GM19023 (cell line): ENCODE measurements at regions not wholly inside any gene's neighbourhood (a gene's known extent, or its start where the extent isn't known, plus 50 kb on each side); places are given as distances from the start of the nearest gene placed in this dataset.
"Not testable (repeated sequence)": the region's sequence is repeated elsewhere in the genome, so short reads cannot be mapped to it uniquely, and the experiment has no call there.

ENCODE experiments used
- ATAC-seq: cut with Tn5 transposase; IDR thresholded peaks from one replicate; pipeline ENCODE4 v1.9.1; 2021; ENCODE audit warnings: mild to moderate bottlenecking, moderate library complexity; ENCODE audit not compliant: unreplicated experiment

DNA sequence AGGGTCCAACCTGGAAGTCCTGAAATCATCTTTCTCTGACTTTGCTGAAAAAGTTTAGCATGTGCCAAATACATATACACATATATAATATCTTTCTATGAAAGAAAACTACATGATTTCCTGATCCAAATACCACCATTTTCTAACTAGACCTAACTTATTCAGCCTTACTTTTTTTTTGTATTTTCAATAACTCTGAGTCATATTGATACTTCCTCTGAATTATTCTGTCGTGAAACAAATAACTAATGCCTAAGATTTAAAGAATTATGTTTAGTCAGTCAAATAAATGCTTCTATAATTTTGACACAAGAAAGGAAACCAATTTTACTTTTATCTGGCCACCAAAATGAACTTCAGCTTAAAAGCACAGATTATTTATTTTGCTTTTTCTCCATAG is 760.2 kb upstream of the GBE1 start:
- no peak for ATAC-seq

DNA sequence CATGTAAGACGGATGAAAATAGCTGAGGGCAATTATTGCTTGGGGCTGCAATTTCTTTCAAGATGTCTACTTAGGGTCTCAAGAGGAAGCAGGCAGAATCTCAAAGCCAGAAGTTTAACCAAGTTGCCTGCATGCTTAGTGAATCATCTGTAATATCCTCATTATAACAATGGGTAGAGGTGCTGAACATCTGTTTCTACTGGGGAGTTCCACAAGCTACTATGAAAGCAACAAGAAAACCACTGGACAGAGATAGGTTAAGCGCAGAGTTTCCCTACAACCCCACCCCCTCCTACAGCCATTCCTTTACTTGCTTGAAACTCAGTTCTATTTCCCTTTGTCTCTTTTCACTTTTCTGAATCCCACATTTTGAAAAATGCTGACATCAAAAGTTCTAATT is 759.4 kb upstream of the GBE1 start:
- no peak for ATAC-seq

DNA sequence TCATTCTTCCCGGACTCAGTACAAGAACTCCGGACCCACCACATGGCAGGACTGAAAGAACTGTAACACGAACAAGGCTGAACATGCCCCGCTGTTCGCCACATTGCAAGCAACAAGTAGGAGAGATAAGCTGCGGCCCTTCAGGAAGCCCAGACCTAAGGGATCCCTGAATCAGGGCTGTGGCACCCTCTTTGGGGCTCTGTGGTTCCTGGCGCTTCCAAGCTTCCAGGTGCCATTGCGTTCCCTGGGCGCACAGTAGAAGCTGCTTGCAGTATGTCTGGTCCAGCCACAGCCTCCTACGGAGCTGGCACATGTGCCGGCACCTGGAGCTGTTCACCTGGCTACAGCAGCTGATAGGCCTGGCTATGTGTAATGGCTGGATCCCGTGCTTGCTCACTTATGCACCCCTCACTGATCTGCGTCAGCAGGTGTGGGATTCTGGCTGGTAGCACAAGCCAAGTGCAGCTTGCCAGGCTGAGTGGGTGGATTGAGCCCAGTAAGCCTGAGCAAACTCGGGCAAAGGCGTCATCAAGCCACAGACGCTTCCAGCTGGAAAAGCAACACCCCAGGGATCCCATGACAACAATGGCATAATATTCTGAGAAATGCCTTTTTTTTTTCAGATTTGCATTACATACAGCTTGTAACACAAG is 748.6 kb upstream of the GBE1 start:
- no peak for ATAC-seq

DNA sequence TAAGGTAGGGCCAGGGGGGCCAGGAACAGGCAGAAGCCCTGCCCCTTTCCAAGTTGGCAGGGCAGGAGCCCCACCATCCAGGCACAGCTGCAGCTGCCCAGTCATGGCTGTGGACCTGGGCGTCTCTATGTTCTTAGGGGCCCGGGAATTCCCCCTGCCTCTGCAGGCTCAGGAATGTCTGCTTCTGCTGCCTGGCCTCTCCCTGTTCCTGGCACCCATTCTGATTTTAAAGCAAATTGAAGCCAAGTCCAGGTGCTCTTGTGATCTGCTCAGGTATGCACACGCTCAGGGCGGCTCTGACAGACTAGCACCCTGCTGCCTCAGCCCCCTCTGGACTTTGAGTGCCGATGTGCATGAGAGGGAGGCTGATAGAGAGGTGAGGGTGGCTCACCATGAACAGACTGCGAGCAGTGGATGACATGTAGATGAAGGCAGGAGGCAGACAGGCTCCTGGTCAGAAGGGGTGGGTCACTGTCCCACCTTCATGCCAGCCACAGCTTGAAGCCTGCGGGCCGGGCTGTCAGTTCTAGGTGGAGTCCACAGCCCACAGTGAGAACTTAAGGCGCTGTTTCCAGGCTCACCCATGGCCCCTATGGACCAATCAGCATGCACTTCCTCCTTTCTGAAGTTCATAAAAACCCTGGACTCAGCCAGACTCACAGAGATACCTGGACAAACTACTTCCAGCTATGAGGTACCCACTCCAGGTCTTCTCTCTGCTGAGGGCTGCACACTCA is 747.8 kb upstream of the GBE1 start:
- ATAC-seq, result no peak

DNA sequence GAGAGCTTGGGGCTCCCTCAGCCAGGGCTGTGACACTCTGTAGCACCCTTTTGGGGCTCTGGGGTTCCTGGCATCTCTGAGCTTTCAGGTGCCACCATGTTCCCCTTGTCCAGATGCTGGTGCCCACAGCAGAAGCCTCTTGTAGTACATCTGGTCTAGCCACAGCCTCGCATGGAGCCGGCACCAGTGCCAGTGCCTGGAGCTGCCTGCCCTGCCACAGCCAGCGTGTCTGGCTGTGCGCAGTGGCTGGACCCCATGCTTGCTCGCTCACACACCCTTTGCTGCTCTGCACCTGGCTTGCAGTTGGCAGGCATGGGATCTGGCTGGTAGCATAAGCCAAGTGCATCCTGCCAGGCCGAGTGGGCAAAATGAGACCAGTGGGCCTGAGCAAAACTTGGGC is 744.8 kb upstream of the GBE1 start:
- ATAC-seq, result no peak

DNA sequence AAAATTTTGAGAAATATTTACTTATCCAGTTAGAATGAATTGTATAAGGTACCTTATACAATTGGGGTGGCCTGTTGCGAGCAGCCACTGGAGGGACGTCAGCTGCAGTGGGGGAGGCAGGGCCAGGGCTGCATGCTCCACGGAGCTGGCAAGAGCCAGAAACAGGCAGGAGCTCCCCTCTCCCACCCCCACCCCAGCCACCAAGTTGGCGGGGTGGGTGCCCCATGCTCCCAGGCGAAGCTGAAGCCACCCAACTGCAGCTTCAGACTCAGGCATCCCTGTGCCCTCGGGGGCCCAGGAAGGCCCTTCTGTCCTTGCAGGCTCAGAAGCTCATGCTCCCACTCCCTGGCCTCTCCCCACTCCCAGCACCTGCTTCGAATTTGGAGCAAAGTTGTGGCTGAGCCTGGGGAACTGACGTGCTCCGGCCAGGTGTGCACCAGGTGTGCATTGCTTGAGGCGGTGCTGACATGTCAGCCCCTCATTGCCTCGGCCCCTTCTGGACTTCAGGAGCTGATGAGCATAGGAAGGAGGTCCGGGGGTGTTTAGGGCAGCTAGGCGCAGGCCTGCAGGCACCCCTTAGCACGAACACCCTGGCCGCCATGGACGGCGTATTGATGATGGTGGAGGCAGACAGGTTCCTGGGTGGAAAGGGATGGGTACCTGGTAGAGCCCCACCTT is 743.8 kb upstream of the GBE1 start:
- ATAC-seq, result no peak

DNA sequence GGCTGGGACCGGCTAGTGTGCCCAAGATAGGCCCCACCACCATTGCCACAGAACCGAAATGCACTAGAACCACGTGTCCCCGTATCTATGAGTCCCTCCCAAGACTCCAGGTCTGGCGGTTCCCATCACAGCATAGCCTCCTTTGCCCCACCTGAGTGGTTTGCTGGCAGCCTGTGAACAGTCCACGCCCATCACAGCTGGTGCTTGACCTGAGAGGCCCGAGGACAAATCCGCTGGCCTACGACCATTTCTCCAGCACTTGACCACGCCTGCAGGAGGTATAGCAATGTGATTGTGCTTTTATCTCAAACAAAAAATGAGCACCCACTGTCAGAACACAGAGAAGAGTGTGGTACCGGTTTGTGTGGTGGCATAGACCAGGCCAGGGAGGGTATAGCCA is 736.7 kb upstream of the GBE1 start:
- no peak for ATAC-seq

DNA sequence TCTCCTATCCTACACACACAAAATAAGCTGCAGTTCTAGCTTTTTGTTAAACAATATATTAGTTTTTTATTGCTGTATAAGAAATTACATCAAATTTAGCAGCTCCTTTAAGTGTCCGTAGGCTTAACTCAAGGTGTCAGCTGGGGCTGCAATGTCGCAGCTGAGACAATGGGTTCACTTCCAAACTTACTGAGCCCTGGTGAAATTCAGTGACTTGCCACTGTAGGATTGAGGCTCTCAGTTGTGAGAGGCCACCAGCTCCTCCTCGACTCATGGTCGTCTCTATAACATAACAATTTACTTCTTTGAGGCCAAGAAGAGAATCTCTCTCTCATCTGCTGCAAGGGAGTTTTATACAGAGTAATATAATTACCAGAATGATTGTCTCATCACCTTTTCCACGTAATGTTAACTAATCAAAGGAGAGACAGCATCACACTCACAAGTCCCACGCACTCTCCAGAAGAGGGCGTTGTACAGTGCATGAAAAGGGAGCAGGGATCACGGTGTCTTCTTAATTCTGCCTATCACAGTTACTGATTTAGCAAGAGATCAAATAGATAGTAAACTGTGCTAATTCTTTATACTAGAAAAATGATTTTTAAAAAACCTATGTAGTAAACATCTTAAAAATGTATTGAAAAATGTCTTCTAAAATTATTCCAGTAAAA is 735.6 kb upstream of the GBE1 start:
- ATAC-seq, result no peak

DNA sequence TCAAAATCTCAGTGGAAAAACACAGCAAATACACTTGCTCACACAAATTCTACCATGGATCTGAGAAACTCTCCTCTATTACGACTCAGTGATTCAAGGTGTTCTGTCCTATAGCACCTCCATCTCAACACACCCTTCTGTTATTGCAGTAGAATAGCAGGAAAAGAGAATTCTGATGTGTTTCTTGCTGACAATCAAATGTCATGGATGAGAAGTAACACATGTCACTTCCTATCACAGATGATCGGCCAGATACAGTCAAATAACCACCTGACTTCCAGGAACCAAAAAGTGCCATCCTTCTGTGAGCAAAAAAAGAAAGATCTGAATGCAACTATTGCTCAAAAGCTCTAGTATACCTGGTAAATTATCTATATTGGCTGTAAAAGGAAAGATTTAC is 734.2 kb upstream of the GBE1 start:
- ATAC-seq, result no peak

DNA sequence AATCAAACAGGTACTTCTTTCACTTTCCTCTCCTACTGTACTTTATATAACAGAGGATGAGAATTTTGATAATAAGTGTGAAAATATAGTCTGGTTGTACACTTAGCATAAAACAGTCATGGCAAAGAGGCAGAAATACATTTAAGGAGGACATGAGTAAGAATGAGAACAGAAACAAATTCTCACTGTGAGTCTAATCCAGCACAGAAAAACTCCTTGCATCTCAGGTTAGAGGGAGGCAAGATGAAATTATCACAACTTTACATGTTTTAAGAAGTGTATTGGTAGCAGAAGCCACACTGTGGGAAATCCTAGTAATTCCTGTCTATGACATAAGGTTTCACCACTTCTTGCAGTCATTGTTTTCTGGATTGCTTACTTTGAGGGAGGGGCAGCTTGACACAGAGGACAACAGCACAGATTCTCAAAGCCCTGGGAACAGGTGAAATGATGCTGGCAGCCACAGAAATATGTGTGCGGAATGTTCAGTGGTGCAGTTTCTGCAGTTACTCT is 733.6 kb upstream of the GBE1 start:
- no peak for ATAC-seq

DNA sequence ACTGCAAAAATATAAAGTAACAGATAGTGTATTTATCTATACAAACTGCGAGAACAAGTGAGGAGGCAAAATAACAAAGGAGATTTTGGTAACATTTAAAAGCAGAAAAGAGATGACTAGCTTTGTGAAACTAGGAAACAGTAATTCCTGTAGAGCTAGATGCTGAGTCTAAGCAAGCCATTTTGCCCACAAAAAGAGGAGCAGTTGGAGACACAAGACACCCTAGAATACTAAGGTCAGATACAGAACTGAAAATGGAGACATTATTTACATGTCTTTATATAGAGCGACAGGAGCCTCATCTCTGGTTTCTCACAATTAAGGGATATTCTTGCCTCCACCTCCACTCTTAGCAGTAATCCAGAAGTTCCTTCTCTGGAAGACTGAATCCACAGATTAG is 732.4 kb upstream of the GBE1 start:
- no peak for ATAC-seq

DNA sequence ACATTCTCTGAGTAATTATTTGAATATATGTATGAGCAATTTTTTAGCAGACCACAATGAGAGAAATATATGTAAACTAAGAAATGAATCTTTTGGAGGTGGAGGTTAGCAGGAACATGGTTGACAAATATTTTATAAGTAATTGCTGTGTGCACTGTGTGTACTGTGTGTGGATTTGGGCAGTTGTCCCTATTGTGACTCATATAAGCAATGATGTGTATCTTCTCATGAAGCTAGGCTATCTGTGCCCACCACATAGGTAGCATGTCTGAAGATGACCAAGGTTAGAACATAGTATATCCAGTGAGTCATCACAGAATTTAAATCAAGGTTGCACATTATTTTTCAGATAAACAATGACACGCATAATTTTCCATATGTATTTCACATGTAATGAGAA is 713.9 kb upstream of the GBE1 start:
- ATAC-seq, result no peak

DNA sequence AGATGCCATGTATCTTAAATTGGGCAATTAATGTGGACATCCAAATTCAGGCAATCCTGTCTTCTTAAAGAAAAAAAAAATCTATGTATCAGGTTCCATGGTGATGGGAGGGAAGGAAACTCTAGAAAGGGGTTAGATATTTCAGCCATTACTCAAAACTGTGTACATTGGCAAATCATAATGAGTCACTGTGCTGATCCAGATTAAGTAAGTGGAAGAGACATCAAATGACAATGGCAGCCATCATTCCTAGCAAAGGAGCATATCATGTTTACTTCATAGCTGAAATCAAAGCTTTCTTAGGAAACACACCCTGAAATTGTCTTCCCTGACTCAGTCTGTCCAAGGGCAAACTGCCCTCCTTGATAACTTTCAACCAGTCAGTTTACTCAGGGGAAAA is 713.3 kb upstream of the GBE1 start:
- ATAC-seq, result no peak

DNA sequence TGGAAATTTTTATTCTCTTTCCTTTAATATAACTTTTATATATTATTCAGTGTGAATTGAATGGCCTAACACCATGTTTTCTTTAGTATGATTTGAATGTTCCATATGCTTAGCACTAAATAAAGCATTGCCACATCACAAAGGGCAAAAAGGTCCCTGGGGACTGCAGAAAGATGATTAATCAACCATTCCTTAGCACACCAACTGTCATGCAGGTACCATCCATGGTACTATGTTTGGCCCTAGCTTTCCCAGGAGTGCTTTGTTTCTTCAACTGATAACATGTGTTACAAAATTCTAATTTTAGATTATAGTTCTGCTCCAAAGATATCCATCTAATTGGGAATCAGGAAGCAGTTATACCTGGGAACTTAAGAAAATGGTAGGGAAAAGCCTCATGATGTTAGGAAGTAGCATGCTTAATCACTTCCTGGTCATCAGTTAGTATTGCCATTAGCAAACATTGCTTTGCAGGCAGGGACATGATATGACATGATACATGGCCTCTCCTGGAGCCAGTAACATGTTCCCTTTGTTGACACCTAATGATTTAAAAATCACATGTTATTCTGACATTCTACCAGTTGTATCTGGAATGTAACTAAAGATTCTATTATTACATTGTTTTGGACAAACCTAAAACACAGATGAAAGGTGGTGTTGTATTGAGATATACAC is 712.6 kb upstream of the GBE1 start:
- no peak for ATAC-seq

DNA sequence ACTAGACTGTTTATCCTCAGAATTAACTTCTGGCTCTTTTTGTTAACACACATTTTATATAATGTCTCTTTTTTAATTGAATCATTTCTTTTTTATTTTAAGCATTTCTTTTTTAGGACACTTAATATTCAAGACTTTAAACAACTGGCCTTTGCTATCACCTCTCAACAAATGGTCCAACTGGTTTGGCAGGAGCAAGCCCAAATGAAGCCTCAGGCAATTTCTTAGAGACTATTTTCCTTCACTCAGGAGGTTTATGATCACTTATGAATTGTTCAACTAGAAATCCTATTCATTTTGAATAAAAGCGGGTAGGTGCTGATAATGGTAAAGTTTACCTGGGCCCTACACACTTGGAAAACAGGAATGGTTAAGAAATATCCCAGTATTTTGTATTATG is 705.6 kb upstream of the GBE1 start:
- ATAC-seq, result no peak

DNA sequence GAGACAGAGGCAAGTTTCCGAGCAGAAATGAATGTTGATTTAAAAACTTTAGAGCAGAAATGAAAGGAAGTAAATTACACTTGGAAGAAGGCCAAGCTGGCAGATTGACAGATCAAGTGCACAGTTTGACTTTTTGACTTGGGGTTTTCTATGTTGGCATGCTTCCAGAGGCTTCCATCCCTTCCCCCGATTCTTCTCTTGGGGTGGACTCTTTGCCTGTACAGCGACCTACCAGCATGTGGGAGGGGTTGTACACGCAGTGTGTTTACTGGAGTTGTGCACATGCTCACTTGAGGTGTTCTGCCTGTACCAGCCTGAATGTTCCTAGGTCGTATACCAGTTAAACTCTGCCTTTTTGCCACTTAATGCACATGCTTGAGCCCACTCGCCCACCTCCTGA is 701.5 kb upstream of the GBE1 start:
- ATAC-seq, result no peak

DNA sequence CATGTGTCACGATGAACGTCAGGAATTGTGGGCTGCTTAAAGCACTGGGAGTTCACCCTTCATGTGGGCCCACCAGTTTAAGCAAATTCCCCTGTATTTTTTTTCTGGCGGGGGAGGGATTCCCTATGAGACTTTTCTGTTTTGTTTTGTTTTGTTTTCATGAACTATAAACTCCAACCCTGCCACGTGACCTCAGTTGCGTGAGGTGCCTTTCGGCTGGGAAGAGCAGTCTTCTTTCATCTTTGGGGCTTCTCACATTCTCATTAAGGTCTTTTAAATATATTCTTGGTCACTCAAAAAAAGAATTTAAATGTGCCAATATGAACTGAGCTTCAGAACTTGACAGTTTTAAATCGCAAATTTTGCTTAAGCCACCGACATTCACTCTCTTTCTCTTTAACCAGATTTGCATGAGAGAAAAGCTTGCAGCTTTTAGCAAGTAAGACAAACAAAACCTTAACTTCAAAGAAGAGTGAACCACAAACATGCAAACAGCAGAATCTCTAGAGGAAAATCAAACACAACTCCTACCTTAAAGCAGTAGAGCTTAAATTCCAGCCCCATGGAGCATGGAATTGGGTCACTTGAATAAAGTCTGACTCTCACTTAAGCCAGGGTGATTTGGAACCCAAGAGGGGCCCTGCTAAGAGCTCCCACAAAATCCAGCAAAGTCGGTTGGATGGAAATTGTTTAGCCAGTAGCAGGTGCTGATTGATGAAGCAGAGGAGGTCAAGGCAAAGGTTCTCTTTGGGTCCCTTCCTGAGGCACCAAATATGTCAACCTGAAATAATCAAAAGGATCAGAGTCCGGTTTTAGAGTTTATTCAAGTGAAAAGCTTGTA is 699.8 kb upstream of the GBE1 start:
- no peak for ATAC-seq

DNA sequence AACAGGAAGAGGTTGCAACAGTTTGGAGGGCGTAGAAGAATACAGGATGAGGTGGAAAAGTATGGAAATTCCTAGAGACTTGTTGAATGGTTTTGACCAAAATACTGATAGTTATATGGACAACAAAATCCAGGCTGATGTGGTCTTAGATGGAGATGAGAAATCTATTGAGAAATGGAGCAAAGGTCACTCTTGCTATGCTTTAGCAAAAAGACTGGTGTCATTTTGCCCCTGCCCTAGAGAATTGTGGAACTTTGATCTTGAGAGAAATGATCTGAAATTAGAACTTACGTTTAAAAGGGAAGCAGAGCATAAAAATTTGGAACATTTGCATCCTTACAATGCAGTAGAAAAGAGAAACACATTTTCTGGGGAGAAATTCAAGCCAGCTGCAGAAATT is 686.9 kb upstream of the GBE1 start:
- ATAC-seq, result no peak

DNA sequence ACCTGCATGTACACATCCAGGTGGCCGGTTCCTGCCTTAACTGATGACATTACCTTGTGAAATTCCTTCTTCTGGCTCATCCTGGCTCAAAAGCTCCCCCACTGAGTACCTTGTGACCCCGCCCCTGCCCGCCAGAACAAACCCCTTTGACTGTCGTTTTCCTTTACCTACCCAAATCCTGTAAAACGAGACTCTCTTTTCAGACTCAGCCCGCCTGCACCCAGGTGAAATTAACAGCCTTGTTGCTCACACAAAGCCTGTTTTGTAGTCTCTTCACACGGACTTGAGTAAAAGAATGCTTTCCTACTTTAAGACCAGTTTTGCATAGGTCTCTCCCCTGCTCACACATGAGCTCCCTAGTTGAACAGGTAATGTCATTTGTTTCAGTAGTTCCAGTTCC is 667.4 kb upstream of the GBE1 start:
- ATAC-seq, result not testable (repeated sequence)

DNA sequence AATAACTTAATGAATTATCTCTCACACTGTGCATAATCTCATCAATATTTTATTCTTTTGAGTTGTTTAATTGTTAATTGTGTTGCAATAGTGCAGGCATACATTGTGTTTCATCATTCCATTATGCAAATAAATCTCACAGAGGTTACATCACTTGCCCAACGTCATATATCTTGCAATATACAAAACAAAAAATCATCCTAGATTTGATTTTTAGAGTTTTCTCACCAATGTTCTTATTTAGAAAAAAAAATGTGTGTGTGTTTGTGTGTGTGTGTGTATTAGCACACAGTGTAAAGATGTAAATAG is 662.5 kb upstream of the GBE1 start:
- no peak for ATAC-seq
